H9 (cell line): ENCODE measurements at regions not wholly inside any gene's neighbourhood (a gene's known extent, or its start where the extent isn't known, plus 50 kb on each side); places are given as distances from the start of the nearest gene placed in this dataset.

Experiments
- DNase-seq: peaks from one replicate; pipeline ENCODE4 v3.0.0-alpha.2; 2017
- H2AFZ ChIP-seq: one replicate; pipeline ENCODE4 v1.6.1; 2013; ENCODE audit warnings: mild to moderate bottlenecking, low read length, control low read depth, moderate library complexity
- H2AK5ac ChIP-seq: 2 replicates; pipeline ENCODE4 v1.6.1; 2013; ENCODE audit warnings: low read length, control low read depth, mixed read lengths; ENCODE audit not compliant: insufficient read length
- H2BK120ac ChIP-seq: one replicate; pipeline ENCODE4 v1.6.1; 2013; ENCODE audit warnings: low read depth, mild to moderate bottlenecking, low read length, control low read depth, inconsistent platforms; ENCODE audit not compliant: poor library complexity, severe bottlenecking
- H2BK12ac ChIP-seq: 2 replicates; pipeline ENCODE4 v1.6.1; 2013; ENCODE audit warnings: low read length, control low read depth, mixed read lengths, low read depth; ENCODE audit not compliant: insufficient read length
- H2BK15ac ChIP-seq: 2 replicates; pipeline ENCODE4 v1.6.1; 2013; ENCODE audit warnings: low read depth, low read length, control low read depth
- H2BK20ac ChIP-seq: one replicate; pipeline ENCODE4 v1.6.1; 2013; ENCODE audit warnings: low read depth, mild to moderate bottlenecking, low read length, control low read depth, inconsistent platforms; ENCODE audit not compliant: poor library complexity, severe bottlenecking
- H2BK5ac ChIP-seq: 2 replicates; pipeline ENCODE4 v1.6.1; 2013; ENCODE audit warnings: low read length, control low read depth, mixed read lengths; ENCODE audit not compliant: insufficient read length
- H3K14ac ChIP-seq: 2 replicates; pipeline ENCODE4 v1.6.1; 2013; ENCODE audit warnings: low read length, control low read depth; ENCODE audit not compliant: insufficient read depth
- H3K18ac ChIP-seq: 2 replicates; pipeline ENCODE4 v1.6.1; 2013; ENCODE audit warnings: low read depth, mild to moderate bottlenecking, mixed read lengths, low read length, control low read depth; ENCODE audit not compliant: insufficient read length
- H3K23ac ChIP-seq: 2 replicates; pipeline ENCODE4 v1.6.1; 2013; ENCODE audit warnings: low read length, control low read depth, mixed read lengths, low read depth; ENCODE audit not compliant: insufficient read length
- H3K23me2 ChIP-seq: 2 replicates; pipeline ENCODE4 v1.6.1; 2013; ENCODE audit warnings: low read depth, mild to moderate bottlenecking, mixed read lengths, low read length, control low read depth; ENCODE audit not compliant: insufficient read length, poor library complexity, severe bottlenecking
- H3K27ac ChIP-seq: 2 replicates; pipeline ENCODE4 v1.5.1; 2013; ENCODE audit warnings: low read length, control low read depth, mixed read lengths, low read depth; ENCODE audit not compliant: insufficient read length
- H3K27me3 ChIP-seq: 2 replicates; pipeline ENCODE4 v1.6.1; 2013; ENCODE audit warnings: low read length, control low read depth, inconsistent platforms; ENCODE audit not compliant: insufficient read depth
- H3K4ac ChIP-seq: 2 replicates; pipeline ENCODE4 v1.6.1; 2013; ENCODE audit warnings: low read depth, mild to moderate bottlenecking, control low read depth, inconsistent platforms, low read length, moderate library complexity
- H3K4me1 ChIP-seq: 2 replicates; pipeline ENCODE4 v1.6.1; 2013; ENCODE audit warnings: low read length, control low read depth, inconsistent platforms; ENCODE audit not compliant: insufficient read depth
- H3K4me2 ChIP-seq: 2 replicates; pipeline ENCODE4 v1.6.1; 2013; ENCODE audit warnings: low read length, control low read depth, mixed read lengths; ENCODE audit not compliant: insufficient read length, insufficient read depth
- H3K56ac ChIP-seq: 2 replicates; pipeline ENCODE4 v1.6.1; 2013; ENCODE audit warnings: low read depth, mild to moderate bottlenecking, mixed read lengths, low read length, control low read depth; ENCODE audit not compliant: insufficient read length
- H3K79me1 ChIP-seq: 2 replicates; pipeline ENCODE4 v1.6.1; 2013; ENCODE audit warnings: low read depth, mild to moderate bottlenecking, moderate library complexity, low read length, control low read depth, inconsistent platforms; ENCODE audit not compliant: insufficient read depth, poor library complexity, severe bottlenecking
- H3K79me2 ChIP-seq: 2 replicates; pipeline ENCODE4 v1.6.1; 2013; ENCODE audit warnings: low read length, control low read depth, inconsistent platforms; ENCODE audit not compliant: insufficient read depth
- H3K9ac ChIP-seq: 2 replicates; pipeline ENCODE4 v1.6.1; 2013; ENCODE audit warnings: low read length, control low read depth, mixed read lengths; ENCODE audit not compliant: insufficient read length; ENCODE audit errors: extremely low read depth
- H3K9me3 ChIP-seq: one replicate; pipeline ENCODE4 v1.6.1; 2013; ENCODE audit warnings: low read depth, low read length, inconsistent platforms; ENCODE audit not compliant: control insufficient read depth
- H3T11ph ChIP-seq: one replicate; pipeline ENCODE4 v1.6.1; 2013; ENCODE audit warnings: mild to moderate bottlenecking, low read length, control low read depth, inconsistent platforms
- H4K20me1 ChIP-seq: one replicate; pipeline ENCODE4 v1.6.1; 2013; ENCODE audit not compliant: control insufficient read depth, insufficient read length, insufficient read depth
- H4K5ac ChIP-seq: 2 replicates; pipeline ENCODE4 v1.6.1; 2013; ENCODE audit warnings: low read depth, mild to moderate bottlenecking, mixed read lengths, low read length, control low read depth; ENCODE audit not compliant: insufficient read length
- H4K8ac ChIP-seq: replicated peaks from 2 replicates; pipeline ENCODE4 v1.6.1; 2013; ENCODE audit warnings: low read length, control low read depth, mixed read lengths, low read depth; ENCODE audit not compliant: insufficient read length
- H4K91ac ChIP-seq: 2 replicates; pipeline ENCODE4 v1.6.1; 2013; ENCODE audit warnings: low read depth, mild to moderate bottlenecking, moderate library complexity, mixed read lengths, low read length, control low read depth; ENCODE audit not compliant: insufficient read length
- H3K27ac Mint-ChIP-seq, 3 experiments: 2 replicates in 2 of 3; 3 replicates in 1 of 3; pipeline ENCODE4 v1.8.0; 2020 to 2021; ENCODE audit warnings: mixed read lengths in 3 of 3, mild to moderate bottlenecking in 1 of 3, moderate library complexity in 1 of 3
- H3K27me3 Mint-ChIP-seq: 2 replicates; pipeline ENCODE4 v1.8.0; 2021; ENCODE audit warnings: low read depth, mild to moderate bottlenecking, moderate library complexity, mixed read lengths
- H3K36me3 Mint-ChIP-seq, 3 experiments: 2 replicates in 2 of 3; 3 replicates in 1 of 3; pipeline ENCODE4 v1.8.0; 2020 to 2021; ENCODE audit warnings: low read depth in 3 of 3, mixed read lengths in 3 of 3; ENCODE audit not compliant: insufficient read depth in 1 of 3
- H3K4me1 Mint-ChIP-seq, 2 experiments: 2 replicates each; pipeline ENCODE4 v1.8.0; 2020; ENCODE audit warnings: mixed read lengths in 2 of 2
- H3K4me3 Mint-ChIP-seq, 2 experiments: 2 replicates in 1 of 2; 3 replicates in 1 of 2; pipeline ENCODE4 v1.8.0; 2020 to 2021; ENCODE audit warnings: mild to moderate bottlenecking in 2 of 2, mixed read lengths in 2 of 2, moderate library complexity in 1 of 2
- H3K9me3 Mint-ChIP-seq, 2 experiments: 2 replicates in 1 of 2; 3 replicates in 1 of 2; pipeline ENCODE4 v1.8.0; 2020; ENCODE audit warnings: mild to moderate bottlenecking in 2 of 2, mixed read lengths in 2 of 2, moderate library complexity in 1 of 2
- whole genome bisulfite sequencing: extraction: QIAGEN DNeasy Blood & Tissue Kit; methylation state at CpG from one replicate; pipeline ENCODE4 v1.1.7; 2013; ENCODE audit warnings: missing lambda C conversion rate, low lambda C conversion rate, mixed read lengths; ENCODE audit not compliant: insufficient read length; ENCODE audit errors: extremely low coverage; 5-methylcytosine and 5-hydroxymethylcytosine counted together
- TF ChIP-seq, protein P1 (sequence below): fragments of 200-600 bp; sonication (generic); conservative IDR thresholded peaks from 3 replicates; pipeline ENCODE4 v1.8.0; 2021; ENCODE audit warnings: antibody characterized with exemption, mild to moderate bottlenecking

DNA sequence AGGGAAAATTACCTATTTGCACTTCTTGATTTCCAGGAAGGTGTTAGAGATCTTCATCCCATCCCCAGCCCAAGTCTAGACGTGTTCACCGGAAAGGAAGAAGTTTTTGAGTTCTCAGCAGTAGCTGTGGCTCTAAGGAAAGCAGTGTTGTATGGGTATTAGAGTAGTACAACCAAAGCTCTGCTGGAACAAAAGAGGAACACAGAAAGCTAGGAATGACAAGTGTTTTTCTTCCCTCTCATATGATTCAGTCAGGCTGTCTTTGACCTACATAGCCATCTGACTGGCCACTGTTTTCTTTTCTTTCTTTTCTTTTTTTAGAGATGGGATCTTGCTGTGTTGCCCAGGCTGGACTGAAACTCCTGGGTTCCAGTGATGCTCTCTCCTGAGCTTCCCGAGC, 82.7 kb upstream of the SLC39A10 start:
- Histone ChIP-seq H3K9me3 (no peaks in the 10 kb centered on the region), H3K27ac (no peak overlapping the region), H2AFZ (no peak overlapping the region), H2BK15ac (no peak overlapping the region), H4K8ac (no peak overlapping the region), H3K56ac (no peak overlapping the region), H3K14ac (no peak overlapping the region), H3K27me3 (no peaks in the 10 kb centered on the region), H4K5ac (no peak overlapping the region), H2BK120ac (no peak overlapping the region), H2BK5ac (no peak overlapping the region), H3T11ph (no peak overlapping the region), H4K91ac (no peak overlapping the region), H3K9ac (no peak overlapping the region), H3K4me1 (peaks cover 3% of the 10 kb centered on the region; the same call in 1 of the 2 replicates), H3K23me2 (no peaks in the 10 kb centered on the region), H2BK12ac (no peak overlapping the region), H3K4ac (no peak overlapping the region), H4K20me1 (no peaks in the 10 kb centered on the region), H3K79me2 (no peaks in the 10 kb centered on the region), H2AK5ac (no peak overlapping the region), H3K18ac (no peak overlapping the region), H3K23ac (no peak overlapping the region), H2BK20ac (no peak overlapping the region), H3K79me1 (no peaks in the 10 kb centered on the region), H3K4me2 (no peak overlapping the region)
- Mint-ChIP-seq H3K27me3 (no peaks in the 10 kb centered on the region), H3K36me3 (peaks cover 0 to 2% (median 2%) of the 10 kb centered on the region in 3 experiments; a peak in 4 of 7 replicates), H3K9me3 (peaks cover 2% of the 10 kb centered on the region in 2 experiments; a peak in 2 of 5 replicates), H3K4me3 (no peak overlapping the region), H3K4me1 (peaks cover 9% of the 10 kb centered on the region in 2 experiments), H3K27ac (no peak overlapping the region)
- no CpG with 5 or more reads among the region's 3 CpGs for WGBS
- TF ChIP-seq, protein P1, sequence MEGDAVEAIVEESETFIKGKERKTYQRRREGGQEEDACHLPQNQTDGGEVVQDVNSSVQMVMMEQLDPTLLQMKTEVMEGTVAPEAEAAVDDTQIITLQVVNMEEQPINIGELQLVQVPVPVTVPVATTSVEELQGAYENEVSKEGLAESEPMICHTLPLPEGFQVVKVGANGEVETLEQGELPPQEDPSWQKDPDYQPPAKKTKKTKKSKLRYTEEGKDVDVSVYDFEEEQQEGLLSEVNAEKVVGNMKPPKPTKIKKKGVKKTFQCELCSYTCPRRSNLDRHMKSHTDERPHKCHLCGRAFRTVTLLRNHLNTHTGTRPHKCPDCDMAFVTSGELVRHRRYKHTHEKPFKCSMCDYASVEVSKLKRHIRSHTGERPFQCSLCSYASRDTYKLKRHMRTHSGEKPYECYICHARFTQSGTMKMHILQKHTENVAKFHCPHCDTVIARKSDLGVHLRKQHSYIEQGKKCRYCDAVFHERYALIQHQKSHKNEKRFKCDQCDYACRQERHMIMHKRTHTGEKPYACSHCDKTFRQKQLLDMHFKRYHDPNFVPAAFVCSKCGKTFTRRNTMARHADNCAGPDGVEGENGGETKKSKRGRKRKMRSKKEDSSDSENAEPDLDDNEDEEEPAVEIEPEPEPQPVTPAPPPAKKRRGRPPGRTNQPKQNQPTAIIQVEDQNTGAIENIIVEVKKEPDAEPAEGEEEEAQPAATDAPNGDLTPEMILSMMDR = no peak
- DNase-seq = no peak
